ENCODE measurements at regions not wholly inside any gene's neighbourhood (a gene's known extent, or its start where the extent isn't known, plus 50 kb on each side); places are given as distances from the start of the nearest gene placed in this dataset.

- H2AFZ ChIP-seq (ENCODE audit: low read length): no peak overlapping the region; the same call in 1 of the 2 replicates
- no peak overlapping the region for H2BK120ac ChIP-seq (replicated peaks; ENCODE audit: low read depth, low read length)
- TF ChIP-seq ATF2 (IDR thresholded peaks at IDR 0.05; ENCODE audit: low read length): no peak
- TF ChIP-seq TAF1 (IDR thresholded peaks at IDR 0.05; ENCODE audit: low read depth, low read length): no peak
- no peak for TF ChIP-seq SAP30 (IDR thresholded peaks at IDR 0.05; ENCODE audit: insufficient read depth, insufficient replicate concordance, low read length)
- TF ChIP-seq TCF12 (IDR thresholded peaks at IDR 0.05; ENCODE audit: low read depth, low read length): no peak
- TF ChIP-seq BACH1 (IDR thresholded peaks at IDR 0.05; ENCODE audit: low read length): no peak
- TF ChIP-seq SUZ12 (IDR thresholded peaks at IDR 0.05; ENCODE audit: low read length): no peak
- TF ChIP-seq HDAC6 (IDR thresholded peaks at IDR 0.05; ENCODE audit: low read depth, low read length): no peak
- TF ChIP-seq, protein P1, sequence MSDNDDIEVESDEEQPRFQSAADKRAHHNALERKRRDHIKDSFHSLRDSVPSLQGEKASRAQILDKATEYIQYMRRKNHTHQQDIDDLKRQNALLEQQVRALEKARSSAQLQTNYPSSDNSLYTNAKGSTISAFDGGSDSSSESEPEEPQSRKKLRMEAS (IDR thresholded peaks at IDR 0.05): no peak
- no peak for TF ChIP-seq POLR2A (IDR thresholded peaks at IDR 0.05; ENCODE audit: control extremely low read depth in 1 of 2, low read depth in 2 of 2, low read length in 2 of 2)
- no peak for TF ChIP-seq RFX5 (IDR thresholded peaks at IDR 0.05; ENCODE audit: borderline replicate concordance, low read depth, low read length)
- no peak for TF ChIP-seq GTF2F1 (IDR thresholded peaks at IDR 0.05; ENCODE audit: borderline replicate concordance, low read depth, low read length)
- TF ChIP-seq TAF7 (optimal IDR thresholded peaks at IDR 0.05; ENCODE audit: borderline replicate concordance, low read depth, low read length): no peak
- TF ChIP-seq JUN (IDR thresholded peaks at IDR 0.05; ENCODE audit: low read depth, low read length): no peak
- no peak for TF ChIP-seq JUND (IDR thresholded peaks at IDR 0.05; ENCODE audit: low read length)
- TF ChIP-seq MAFK (IDR thresholded peaks at IDR 0.05; ENCODE audit: low read depth, low read length): no peak
Observed at GRCh38 chr6:91926361-91926760, 1339.5 kb upstream of the MAP3K7 start.

More at GRCh38 chr6:91926361-91926760, 1339.5 kb upstream of the MAP3K7 start:
- H3K56ac ChIP-seq (replicated peaks; ENCODE audit: insufficient read length, low read depth, low read length): no peak overlapping the region
- H4K8ac ChIP-seq (ENCODE audit: extremely low read depth, insufficient read depth, low read length): no peak overlapping the region
- H3K23me2 ChIP-seq (ENCODE audit: low read depth, low read length): no peaks in the 10 kb centered on the region
- H4K5ac ChIP-seq (ENCODE audit: insufficient read length, low read depth, low read length): no peak overlapping the region
- no peak overlapping the region for H3K4me3 ChIP-seq (ENCODE audit: extremely low read depth in 1 of 4, insufficient read depth in 2 of 4, low read depth in 3 of 4, low read length in 4 of 4)
- H3K4me2 ChIP-seq (ENCODE audit: insufficient read depth in 1 of 2, low read depth in 2 of 2, low read length in 2 of 2): no peak overlapping the region
- no peaks in the 10 kb centered on the region for H4K20me1 ChIP-seq (replicated peaks in 1 of 2; ENCODE audit: control insufficient read depth in 1 of 2, insufficient read depth in 2 of 2, low read length in 2 of 2)
- ChIA-PET CTCF (ENCODE audit: partially characterized antibody) (no interaction called here), POLR2A (ENCODE audit: partially characterized antibody) (no interaction called here)
- no peak overlapping the region for H3K14ac ChIP-seq (ENCODE audit: insufficient read length)
- H3K4me1 ChIP-seq (replicated peaks in 1 of 4; ENCODE audit: control insufficient read depth in 3 of 4, insufficient read depth in 4 of 4, low read length in 3 of 4): no peaks in the 10 kb centered on the region
- no peak overlapping the region for H2BK20ac ChIP-seq (ENCODE audit: low read length)
- H2BK15ac ChIP-seq (ENCODE audit: low read length): no peak overlapping the region
- FAIRE-seq: no peak
- H3K9me3 ChIP-seq (ENCODE audit: insufficient read depth in 2 of 2, low read depth in 1 of 2, low read length in 1 of 2): no peaks in the 10 kb centered on the region
- DNase-seq (ENCODE audit: low read depth in 1 of 2, low spot score in 2 of 2): no peak
- no peak overlapping the region for H4K91ac ChIP-seq (replicated peaks; ENCODE audit: insufficient read length, low read length)
- no peak overlapping the region for H2BK12ac ChIP-seq (ENCODE audit: low read depth, low read length)
- WGBS, 2 experiments (ENCODE audit: extremely low coverage in 1 of 2, insufficient coverage in 1 of 2, insufficient read length in 1 of 2, insufficient replicate concordance in 2 of 2, low coverage in 1 of 2, low lambda C conversion rate in 2 of 2, missing lambda C conversion rate in 1 of 2): 93% methylated on average over 10 of the region's 10 CpGs; no CpG with 5 or more reads in 1 of the 2 experiments
- no peak overlapping the region for H3K4ac ChIP-seq (replicated peaks; ENCODE audit: insufficient read length, low read depth, low read length)
- no peaks in the 10 kb centered on the region for H3K27me3 ChIP-seq (replicated peaks in 1 of 4; ENCODE audit: control insufficient read depth in 3 of 4, extremely low read depth in 1 of 4, insufficient read depth in 3 of 4, low read length in 3 of 4)
- no peak overlapping the region for H2BK5ac ChIP-seq (ENCODE audit: low read depth, low read length)
- H3K79me1 ChIP-seq (ENCODE audit: low read depth, low read length): no peaks in the 10 kb centered on the region
- H3K27ac ChIP-seq (ENCODE audit: low read depth, low read length): no peak overlapping the region
- H3K18ac ChIP-seq (ENCODE audit: extremely low read depth, low read length): no peak overlapping the region
- H3K79me2 ChIP-seq (ENCODE audit: control insufficient read depth in 1 of 2, insufficient read depth in 2 of 2, low read length in 2 of 2): no peaks in the 10 kb centered on the region
- H2AK5ac ChIP-seq (ENCODE audit: low read depth, low read length): no peak overlapping the region
- H3K36me3 ChIP-seq (ENCODE audit: control insufficient read depth in 2 of 4, insufficient read depth in 4 of 4, low read length in 3 of 4): no peaks in the 10 kb centered on the region
- no peak overlapping the region for H3K23ac ChIP-seq (ENCODE audit: insufficient read length)
- no peak overlapping the region for H3K9ac ChIP-seq (replicated peaks in 1 of 4; ENCODE audit: extremely low read depth in 1 of 4, low read depth in 3 of 4, low read length in 3 of 4)

All from H1 (cell line).